ENCODE measurements at regions not wholly inside any gene's neighbourhood (a gene's known extent, or its start where the extent isn't known, plus 50 kb on each side); places are given as distances from the start of the nearest gene placed in this dataset.

DNA sequence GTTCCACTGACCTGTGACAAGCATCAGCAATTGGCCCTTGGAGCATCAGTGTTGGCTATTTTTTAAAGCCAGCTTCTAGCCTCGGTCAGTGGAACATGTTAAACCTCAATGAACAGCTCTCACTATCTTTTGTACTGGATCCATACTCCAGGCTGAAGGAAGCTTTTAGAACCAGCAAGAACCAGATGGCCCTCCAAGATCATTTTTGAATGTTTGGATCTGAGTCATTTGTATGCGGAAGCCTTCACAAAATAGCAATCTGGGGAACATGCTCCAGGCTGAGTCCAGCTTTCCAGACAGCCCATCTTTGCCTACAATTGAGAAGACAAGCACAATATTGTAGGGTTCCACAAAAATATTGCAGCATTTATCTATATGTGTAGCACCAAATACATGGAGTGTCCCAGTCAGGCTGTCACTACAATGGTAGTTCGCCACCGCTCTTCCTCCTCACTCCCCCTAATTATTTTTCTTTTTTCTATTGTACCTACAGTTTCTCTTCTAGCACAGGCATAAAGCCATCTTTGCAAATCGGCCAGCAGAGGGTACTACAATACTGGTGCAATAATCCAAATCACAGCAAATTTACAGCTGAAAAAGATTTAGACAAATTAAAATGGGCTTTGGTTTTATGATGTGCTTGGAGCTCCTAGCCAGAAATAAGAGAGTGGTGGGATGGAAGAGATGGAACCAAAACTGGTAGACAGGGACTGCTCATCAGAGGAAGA is 177.4 kb upstream of the BLID start:
- Histone ChIP-seq H3K4me1 (no peaks in the 10 kb centered on the region), H3K9me3 (replicated peaks in 1 of 11) (peaks cover 25 to 38% (median 31%) of the 10 kb centered on the region in 11 experiments), H4K20me1 (no peaks in the 10 kb centered on the region), H3K36me3 (no peaks in the 10 kb centered on the region; a peak in 1 of 22 replicates), H3K4me2 (no peak overlapping the region), H3K27ac (no peak overlapping the region), H3K27me3 (no peaks in the 10 kb centered on the region), H3K9ac (no peak overlapping the region), H3K4me3 (no peak overlapping the region)
- no peak for TF ChIP-seq Cebpa-rat (IDR thresholded peaks at IDR 0.05)

DNA sequence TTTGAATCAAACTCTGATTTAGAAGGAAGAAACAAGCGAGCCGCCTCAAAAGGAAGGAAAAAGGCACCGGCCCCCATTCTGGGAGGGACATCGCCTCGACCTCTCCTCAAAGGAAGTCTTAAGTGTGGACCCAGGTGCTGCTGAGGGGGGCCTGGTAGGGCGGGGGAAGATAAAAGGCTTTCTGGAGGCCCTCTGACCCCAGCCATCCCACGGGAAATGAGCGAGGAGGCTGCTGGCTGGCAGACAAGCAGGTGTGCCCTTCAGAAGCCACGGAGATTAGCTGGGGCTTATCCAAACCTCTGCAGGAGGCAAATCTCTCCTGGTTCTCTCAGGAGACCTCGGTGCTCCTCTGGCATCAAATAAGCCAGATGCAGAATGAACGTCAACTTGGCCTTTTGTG is 171.4 kb upstream of the BLID start:
- H3K9me3 ChIP-seq (replicated peaks in 1 of 11) = no peaks in the 10 kb centered on the region
- H3K4me1 ChIP-seq = peaks cover 0 to 12% (median 8%) of the 10 kb centered on the region in 10 experiments; a peak in 16 of 20 replicates
- no peaks in the 10 kb centered on the region for H3K36me3 ChIP-seq
- no peak overlapping the region for H3K27ac ChIP-seq
- TF ChIP-seq Cebpa-rat (IDR thresholded peaks at IDR 0.05) = no peak
- no peaks in the 10 kb centered on the region for H4K20me1 ChIP-seq
- peak overlapping the region in 1 of 11 experiments; percentile 6; a peak in 1 of 22 replicates for H3K9ac ChIP-seq
- no peak overlapping the region for H3K4me3 ChIP-seq
- no peaks in the 10 kb centered on the region for H3K27me3 ChIP-seq
- H3K4me2 ChIP-seq = peak overlapping the region in 9 of 11 experiments; percentile 34 to 79 (median 63); a peak in 17 of 22 replicates

DNA sequence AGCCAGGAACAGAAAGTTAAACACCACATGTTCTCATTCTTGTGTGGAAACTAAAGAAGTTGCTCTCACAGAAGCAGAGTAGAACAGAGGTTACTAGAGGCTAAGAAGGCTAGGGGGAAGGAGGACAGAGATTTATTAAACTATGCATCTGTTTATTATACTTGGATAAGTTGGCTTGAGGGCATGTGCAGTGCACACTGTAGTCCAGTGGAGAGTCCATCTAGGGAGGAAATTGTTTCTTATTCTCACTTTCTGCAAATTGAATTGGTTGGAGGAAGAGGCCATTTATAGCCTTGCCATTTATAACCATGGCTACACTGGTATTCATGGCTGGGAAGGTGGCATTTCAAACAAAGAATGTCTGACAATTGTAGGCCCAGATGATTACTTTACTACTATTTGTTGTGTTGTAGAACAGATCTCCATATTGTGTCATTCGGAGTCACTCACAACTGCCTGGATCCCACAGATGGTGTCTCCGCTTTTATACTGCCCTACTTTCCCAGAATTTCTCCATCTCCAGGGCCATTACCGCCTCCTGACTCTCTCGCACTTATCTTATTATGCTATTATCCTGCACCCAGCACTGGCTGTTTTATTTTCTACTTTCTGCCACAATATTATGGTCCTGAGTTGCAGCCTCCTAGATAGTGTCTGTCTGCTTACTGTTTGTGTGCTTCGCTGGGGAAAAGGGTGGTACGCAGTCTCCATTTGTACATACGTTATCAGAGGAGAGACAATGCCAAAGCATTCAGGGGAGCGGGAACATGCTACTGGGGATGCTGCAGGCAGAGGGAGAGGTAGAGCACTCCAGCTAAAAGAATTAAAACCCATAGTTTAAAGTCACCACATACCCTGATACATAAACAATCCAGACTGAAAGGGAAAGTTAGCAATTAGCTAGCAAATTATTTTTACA is 169.3 kb upstream of the BLID start:
- Histone ChIP-seq H4K20me1 (no peaks in the 10 kb centered on the region), H3K27ac (no peak overlapping the region), H3K4me2 (no peak overlapping the region), H3K4me1 (peaks cover 0 to 12% (median 8%) of the 10 kb centered on the region in 10 experiments; a peak in 16 of 20 replicates), H3K9ac (no peak overlapping the region), H3K27me3 (no peaks in the 10 kb centered on the region), H3K36me3 (no peaks in the 10 kb centered on the region), H3K9me3 (replicated peaks in 1 of 11) (no peaks in the 10 kb centered on the region), H3K4me3 (no peak overlapping the region)
- no peak for TF ChIP-seq Cebpa-rat (IDR thresholded peaks at IDR 0.05)

DNA sequence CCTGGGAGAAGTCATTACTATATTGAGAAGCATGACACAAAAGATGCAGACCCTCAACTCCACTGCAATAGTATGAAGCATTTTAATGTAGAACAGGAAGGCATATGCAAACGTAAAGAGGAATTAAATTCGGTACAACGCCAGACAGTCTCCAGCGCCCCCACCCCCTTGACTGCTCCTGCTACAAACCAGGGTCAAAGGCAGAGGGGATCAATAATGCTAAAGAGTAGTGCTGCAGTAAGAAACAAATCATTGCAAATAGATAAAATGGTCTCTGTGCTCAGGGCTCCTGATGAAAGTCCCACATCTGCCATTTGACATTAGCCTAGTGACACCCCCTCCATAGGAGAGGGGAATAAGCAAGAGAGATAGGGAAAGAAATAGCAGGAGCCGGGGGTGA is 164.9 kb upstream of the BLID start:
- no peak for TF ChIP-seq Cebpa-rat (IDR thresholded peaks at IDR 0.05)

DNA sequence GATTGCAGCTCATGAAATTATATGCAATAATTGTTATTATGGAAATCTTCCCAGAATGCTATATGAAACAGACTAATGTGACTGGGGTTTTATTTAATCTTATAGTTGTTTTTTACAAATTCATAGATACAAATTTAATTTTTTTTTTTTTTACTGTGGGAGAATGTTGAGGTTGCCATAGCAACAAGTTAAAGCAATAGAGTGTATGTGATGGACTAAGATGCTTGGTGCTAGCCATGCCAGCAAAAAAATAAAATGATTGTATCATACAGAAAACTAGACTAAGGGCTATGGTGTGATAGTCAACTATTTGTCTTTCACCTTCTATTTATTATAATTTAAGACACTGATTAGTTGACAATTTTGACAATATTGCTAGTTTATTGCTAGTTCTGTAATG is 163.2 kb upstream of the BLID start:
- Histone ChIP-seq H3K4me1 (no peaks in the 10 kb centered on the region), H3K27ac (no peak overlapping the region), H3K9ac (no peak overlapping the region), H3K4me3 (no peak overlapping the region), H4K20me1 (no peaks in the 10 kb centered on the region), H3K36me3 (no peaks in the 10 kb centered on the region), H3K9me3 (replicated peaks in 1 of 11) (no peaks in the 10 kb centered on the region), H3K27me3 (no peaks in the 10 kb centered on the region), H3K4me2 (no peak overlapping the region)
- no peak for TF ChIP-seq Cebpa-rat (IDR thresholded peaks at IDR 0.05)

More for the DNA sequence above, 164.9 kb upstream of the BLID start:
- no peak overlapping the region for H3K4me3 ChIP-seq
- no peak overlapping the region for H3K9ac ChIP-seq
- no peaks in the 10 kb centered on the region for H3K9me3 ChIP-seq (replicated peaks in 1 of 11)
- no peaks in the 10 kb centered on the region for H3K27me3 ChIP-seq
- no peaks in the 10 kb centered on the region for H3K36me3 ChIP-seq
- H3K4me2 ChIP-seq = no peak overlapping the region
- no peaks in the 10 kb centered on the region for H4K20me1 ChIP-seq
- H3K4me1 ChIP-seq = no peaks in the 10 kb centered on the region
- no peak overlapping the region for H3K27ac ChIP-seq

DNA sequence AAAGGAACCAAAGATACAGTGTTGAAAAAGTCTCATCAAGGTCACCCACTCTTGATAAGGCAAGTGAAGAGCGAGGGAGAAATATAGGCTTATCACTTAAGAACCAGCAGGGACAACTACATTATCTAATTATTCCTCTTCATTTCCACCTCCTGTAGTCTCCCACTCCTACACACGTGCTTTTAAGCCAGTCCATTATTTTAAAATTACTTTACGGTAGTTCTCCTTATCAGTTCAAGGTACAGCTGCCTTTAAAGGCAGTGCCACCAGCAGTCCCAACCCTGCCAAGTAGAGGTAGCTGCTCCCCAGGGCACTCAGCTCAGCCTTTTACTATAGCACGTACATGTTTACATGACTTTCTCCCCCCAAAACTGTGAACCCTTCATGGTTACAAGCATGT is 161.5 kb upstream of the BLID start:
- Histone ChIP-seq H3K9ac (no peak overlapping the region), H3K4me1 (no peaks in the 10 kb centered on the region), H3K4me2 (no peak overlapping the region), H3K36me3 (no peaks in the 10 kb centered on the region), H3K9me3 (replicated peaks in 1 of 11) (no peaks in the 10 kb centered on the region), H4K20me1 (no peaks in the 10 kb centered on the region), H3K4me3 (no peak overlapping the region), H3K27me3 (no peaks in the 10 kb centered on the region), H3K27ac (no peak overlapping the region)
- no peak for TF ChIP-seq Cebpa-rat (IDR thresholded peaks at IDR 0.05)

DNA sequence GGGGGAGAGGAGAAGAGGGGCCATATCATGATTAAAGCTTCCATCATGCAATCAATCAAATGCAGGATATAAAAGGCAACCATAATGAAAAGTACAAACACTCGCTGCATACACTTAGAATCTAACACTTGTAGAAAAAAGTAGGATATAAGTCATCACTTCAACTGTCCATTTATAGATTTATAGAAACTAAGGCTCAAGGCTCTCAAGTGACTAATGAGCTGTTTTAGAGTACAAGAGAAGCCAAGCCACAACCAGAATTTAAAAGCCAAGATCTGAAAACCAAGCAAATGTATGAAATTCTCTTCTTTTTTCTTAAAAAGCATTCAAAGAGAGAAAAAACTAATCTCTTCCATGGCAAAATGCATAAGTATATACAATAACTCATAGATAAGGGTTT is 160.2 kb upstream of the BLID start:
- no peaks in the 10 kb centered on the region for H3K9me3 ChIP-seq (replicated peaks in 1 of 11)
- H3K27me3 ChIP-seq = no peaks in the 10 kb centered on the region
- H3K9ac ChIP-seq = no peak overlapping the region
- H3K27ac ChIP-seq = no peak overlapping the region
- H4K20me1 ChIP-seq = no peaks in the 10 kb centered on the region
- H3K4me2 ChIP-seq = no peak overlapping the region
- no peak overlapping the region for H3K4me3 ChIP-seq
- no peaks in the 10 kb centered on the region for H3K4me1 ChIP-seq
- TF ChIP-seq Cebpa-rat (IDR thresholded peaks at IDR 0.05) = no peak
- no peaks in the 10 kb centered on the region for H3K36me3 ChIP-seq

GRCh38 chr11:122275508-122275907 is 159.5 kb upstream of the BLID start:
- H3K27me3 ChIP-seq = no peaks in the 10 kb centered on the region
- H3K4me3 ChIP-seq = no peak overlapping the region
- no peak overlapping the region for H3K4me2 ChIP-seq
- H3K4me1 ChIP-seq = no peaks in the 10 kb centered on the region
- TF ChIP-seq Cebpa-rat (IDR thresholded peaks at IDR 0.05) = no peak
- H3K36me3 ChIP-seq = no peaks in the 10 kb centered on the region
- H3K9ac ChIP-seq = no peak overlapping the region
- no peak overlapping the region for H3K27ac ChIP-seq
- H3K9me3 ChIP-seq (replicated peaks in 1 of 11) = no peaks in the 10 kb centered on the region
- H4K20me1 ChIP-seq = no peaks in the 10 kb centered on the region

GRCh38 chr11:122273476-122274191 is 157.6 kb upstream of the BLID start:
- no peaks in the 10 kb centered on the region for H3K36me3 ChIP-seq
- no peak overlapping the region for H3K9ac ChIP-seq
- no peak overlapping the region for H3K4me2 ChIP-seq
- H3K27me3 ChIP-seq = no peaks in the 10 kb centered on the region
- no peaks in the 10 kb centered on the region for H3K4me1 ChIP-seq
- TF ChIP-seq Cebpa-rat (IDR thresholded peaks at IDR 0.05) = no peak
- no peaks in the 10 kb centered on the region for H3K9me3 ChIP-seq (replicated peaks in 1 of 11)
- H4K20me1 ChIP-seq = no peaks in the 10 kb centered on the region
- H3K4me3 ChIP-seq = no peak overlapping the region
- H3K27ac ChIP-seq = no peak overlapping the region
